CD14-positive monocyte (primary cell): ENCODE measurements at regions not wholly inside any gene's neighbourhood (a gene's known extent, or its start where the extent isn't known, plus 50 kb on each side); places are given as distances from the start of the nearest gene placed in this dataset.

Source experiments
- DNase-seq, 3 donors: peaks; one replicate each; pipeline ENCODE4 v3.0.0-alpha.2; 2011 to 2022
- H2AFZ ChIP-seq: 2 replicates; pipeline ENCODE4 v1.6.0; 2012; ENCODE audit warnings: mild to moderate bottlenecking, low read depth, low read length, inconsistent platforms; ENCODE audit not compliant: insufficient read depth, poor library complexity, severe bottlenecking
- H3K27ac ChIP-seq, 2 donors: 1 replicate in 1 of 2; 2 replicates in 1 of 2; pipeline ENCODE4 v1.5.1; 2012 to 2013; ENCODE audit warnings: low read length in 2 of 2, control low read depth in 1 of 2, inconsistent platforms in 1 of 2, low read depth in 1 of 2, mild to moderate bottlenecking in 1 of 2
- H3K27me3 ChIP-seq, 2 donors: one replicate each; pipeline versions ENCODE4 v1.6.0 to v1.6.1; 2011 to 2013; ENCODE audit warnings: low read length in 2 of 2; ENCODE audit not compliant: control insufficient read depth in 2 of 2, insufficient read depth in 2 of 2
- H3K36me3 ChIP-seq, 2 donors: replicated peaks in 1 of 2; 1 replicate in 1 of 2; 2 replicates in 1 of 2; pipeline versions ENCODE4 v1.5.1 to v1.6.1; 2012 to 2013; ENCODE audit warnings: low read length in 2 of 2, control low read depth in 1 of 2, inconsistent platforms in 1 of 2, mild to moderate bottlenecking in 1 of 2; ENCODE audit not compliant: insufficient read depth in 2 of 2, control insufficient read depth in 1 of 2
- H3K4me1 ChIP-seq, 2 donors: 1 replicate in 1 of 2; 2 replicates in 1 of 2; pipeline versions ENCODE4 v1.5.1 to v1.6.1; 2012 to 2013; ENCODE audit warnings: low read length in 2 of 2, control low read depth in 1 of 2, inconsistent platforms in 1 of 2, mild to moderate bottlenecking in 1 of 2, moderate library complexity in 1 of 2; ENCODE audit not compliant: insufficient read depth in 2 of 2, control insufficient read depth in 1 of 2
- H3K4me2 ChIP-seq: replicated peaks from 2 replicates; pipeline ENCODE3; 2012; ENCODE audit warnings: low read length, moderate library complexity, mild to moderate bottlenecking; ENCODE audit not compliant: poor library complexity, severe bottlenecking; ENCODE audit errors: extremely low read depth
- H3K4me3 ChIP-seq, 3 experiments: fragments of 200-600 bp in 1 of 3; sonication (generic) in 1 of 3; replicated peaks in 1 of 3; 1 replicate in 2 of 3; 2 replicates in 1 of 3; pipeline ENCODE4 v1.5.1; 2011 to 2013; ENCODE audit warnings: low read length in 3 of 3, mild to moderate bottlenecking in 3 of 3, control low read depth in 2 of 3, low read depth in 2 of 3, inconsistent platforms in 1 of 3, moderate library complexity in 1 of 3
- H3K79me2 ChIP-seq: 2 replicates; pipeline ENCODE4 v1.6.0; 2012; ENCODE audit warnings: mild to moderate bottlenecking, control low read depth, inconsistent platforms, low read length, moderate library complexity; ENCODE audit not compliant: insufficient read depth
- H3K9ac ChIP-seq: 2 replicates; pipeline ENCODE4 v1.6.0; 2017; ENCODE audit warnings: low read length, mild to moderate bottlenecking; ENCODE audit not compliant: insufficient read depth, poor library complexity, severe bottlenecking
- H3K9me3 ChIP-seq, 2 donors: replicated peaks in 1 of 2; 1 replicate in 1 of 2; 2 replicates in 1 of 2; pipeline versions ENCODE4 v1.5.1 to v1.6.1; 2012 to 2013; ENCODE audit warnings: low read length in 2 of 2, control low read depth in 1 of 2; ENCODE audit not compliant: control insufficient read depth in 1 of 2, insufficient read depth in 1 of 2
- H4K20me1 ChIP-seq: 2 replicates; pipeline ENCODE4 v1.6.0; 2012; ENCODE audit warnings: mild to moderate bottlenecking, low read length, control low read depth, moderate library complexity; ENCODE audit not compliant: insufficient read depth
- H3K27ac Mint-ChIP-seq, 7 donors: one replicate each; pipeline ENCODE4 v1.8.0; 2020; ENCODE audit warnings: mild to moderate bottlenecking in 7 of 7, mixed read lengths in 7 of 7, moderate library complexity in 6 of 7, inconsistent platforms in 2 of 7
- H3K27me3 Mint-ChIP-seq, 3 donors: one replicate each; pipeline ENCODE4 v1.8.0; 2021 to 2022; ENCODE audit warnings: low read depth in 3 of 3, mild to moderate bottlenecking in 3 of 3, mixed read lengths in 3 of 3, moderate library complexity in 3 of 3, inconsistent platforms in 1 of 3
- H3K36me3 Mint-ChIP-seq, 2 donors: one replicate each; pipeline ENCODE4 v1.8.0; 2020; ENCODE audit warnings: mixed read lengths in 2 of 2, inconsistent platforms in 1 of 2, mild to moderate bottlenecking in 1 of 2
- H3K4me1 Mint-ChIP-seq: one replicate; pipeline ENCODE4 v1.8.0; 2020; ENCODE audit warnings: mild to moderate bottlenecking, mixed read lengths
- H3K4me3 Mint-ChIP-seq, 2 donors: one replicate each; pipeline ENCODE4 v1.8.0; 2020; ENCODE audit warnings: mild to moderate bottlenecking in 2 of 2, mixed read lengths in 2 of 2, moderate library complexity in 1 of 2
- H3K9me3 Mint-ChIP-seq, 7 donors: one replicate each; pipeline ENCODE4 v1.8.0; 2020 to 2022; ENCODE audit warnings: mixed read lengths in 7 of 7, mild to moderate bottlenecking in 6 of 7, moderate library complexity in 6 of 7, inconsistent platforms in 2 of 7
- CTCF ChIP-seq: fragments of 200-600 bp; IDR thresholded peaks from one replicate; pipeline ENCODE4 v1.8.0; 2022; ENCODE audit warnings: antibody characterized with exemption, mild to moderate bottlenecking
- WGBS: methylation state at CpG from one replicate; pipeline ENCODE4 v1.1.5; 2013; ENCODE audit warnings: missing lambda C conversion rate; ENCODE audit not compliant: insufficient coverage; 5-methylcytosine and 5-hydroxymethylcytosine counted together
- intact Hi-C, 2 donors: fragments of 100-400 bp; cut with micrococcal nuclease; formaldehyde crosslinking; loops; one replicate each; pipeline versions ENCODE4 v1.15.0 to v1.15.1; 2023

- no peaks in the 10 kb centered on the region for H3K4me1 Mint-ChIP-seq
- WGBS = 100% methylated on average over 1 of the region's 3 CpGs
- no peaks in the 10 kb centered on the region for H3K9me3 Mint-ChIP-seq
Measured at GRCh38 chr4:149265645-149266044, 550.0 kb downstream of the IQCM start.

GRCh38 chr4:149264093-149264733 is 551.4 kb downstream of the IQCM start:
- Histone ChIP-seq H3K36me3 (no peaks in the 10 kb centered on the region), H4K20me1 (no peaks in the 10 kb centered on the region), H3K4me1 (no peaks in the 10 kb centered on the region), H3K9ac (no peak overlapping the region), H3K9me3 (no peaks in the 10 kb centered on the region), H2AFZ (no peak overlapping the region), H3K27me3 (no peaks in the 10 kb centered on the region), H3K4me3 (no peak overlapping the region), H3K27ac (no peak overlapping the region), H3K79me2 (no peaks in the 10 kb centered on the region), H3K4me2 (no peak overlapping the region)
- no peak overlapping the region for H3K27ac Mint-ChIP-seq
- no peaks in the 10 kb centered on the region for H3K27me3 Mint-ChIP-seq
- no CpG with 5 or more reads among the region's 2 CpGs for WGBS
- no peaks in the 10 kb centered on the region for H3K4me1 Mint-ChIP-seq
- peak; percentile 45 for TF ChIP-seq CTCF
- no peaks in the 10 kb centered on the region for H3K9me3 Mint-ChIP-seq
- DNase-seq = peak in 1 of 3 donors; percentile 6
- no peak overlapping the region for H3K4me3 Mint-ChIP-seq
- no peaks in the 10 kb centered on the region for H3K36me3 Mint-ChIP-seq
- intact Hi-C loops = loop anchor here in 1 of 2 donors (5.0 kb wide), 1 partner anchor 1207 kb away; no protein-coding TSS in a partner anchor

More at GRCh38 chr4:149265645-149266044, 550.0 kb downstream of the IQCM start:
- no peaks in the 10 kb centered on the region for H3K36me3 ChIP-seq
- no peak overlapping the region for H3K9ac ChIP-seq
- no peak for DNase-seq
- H3K36me3 Mint-ChIP-seq = no peaks in the 10 kb centered on the region
- H3K4me1 ChIP-seq = no peaks in the 10 kb centered on the region
- H4K20me1 ChIP-seq = no peaks in the 10 kb centered on the region
- H2AFZ ChIP-seq = no peak overlapping the region
- H3K4me3 Mint-ChIP-seq = no peak overlapping the region
- no peak for TF ChIP-seq CTCF
- H3K4me3 ChIP-seq = no peak overlapping the region
- no peaks in the 10 kb centered on the region for H3K27me3 ChIP-seq
- no peak overlapping the region for H3K4me2 ChIP-seq
- H3K9me3 ChIP-seq = no peaks in the 10 kb centered on the region
- H3K27ac ChIP-seq = no peak overlapping the region
- no peaks in the 10 kb centered on the region for H3K79me2 ChIP-seq
- no peak overlapping the region for H3K27ac Mint-ChIP-seq
- no peaks in the 10 kb centered on the region for H3K27me3 Mint-ChIP-seq
- intact Hi-C loops = no loop called here
